SK-N-SH (cell line): ENCODE measurements at regions not wholly inside any gene's neighbourhood (a gene's known extent, or its start where the extent isn't known, plus 50 kb on each side); places are given as distances from the start of the nearest gene placed in this dataset.

Source experiments
- CTCF ChIA-PET: fragments of 300-600, 350-600 bp; formaldehyde crosslinking; extraction: SDS; loops from one replicate; lab custom pipeline; 2021; lab: Yijun Ruan, JAX
- POLR2A ChIA-PET: fragments of 350-600 bp; sonication (Branson Sonifier 250); formaldehyde crosslinking; extraction: SDS; loops from one replicate; lab custom pipeline; 2020; ENCODE audit warnings: antibody characterized with exemption, inconsistent platforms; lab: Yijun Ruan, JAX
- DNase-seq: peaks from one replicate; pipeline ENCODE4 v3.0.0; 2012
- H2AFZ ChIP-seq: fragments of 200-600 bp; sonication (generic); 2 replicates; pipeline ENCODE4 v1.8.1; 2016; ENCODE audit warnings: antibody characterized with exemption, mild to moderate bottlenecking, low read depth
- H3F3A ChIP-seq: fragments of 200-600 bp; sonication (generic); replicated peaks from 2 replicates; pipeline ENCODE3; 2016; ENCODE audit warnings: antibody characterized with exemption, mild to moderate bottlenecking; ENCODE audit not compliant: insufficient read depth
- H3K27ac ChIP-seq, 2 experiments: fragments of 200-500 bp in 1 of 2; fragments of 200-600 bp in 1 of 2; sonication (Bioruptor generic) in 1 of 2; sonication (generic), shearing (Covaris generic) in 1 of 2; 2 replicates each; pipeline versions ENCODE4 v1.5.1 to v1.6.1; 2014 to 2016; ENCODE audit warnings: low read depth in 2 of 2, inconsistent platforms in 1 of 2, low read length in 1 of 2, mild to moderate bottlenecking in 1 of 2, mixed read lengths in 1 of 2
- H3K27me3 ChIP-seq: fragments of 200-600 bp; sonication (generic), shearing (Covaris generic); 2 replicates; pipeline ENCODE4 v1.6.1; 2016; ENCODE audit warnings: mixed run types; ENCODE audit not compliant: insufficient read depth
- H3K36me3 ChIP-seq, 2 experiments: fragments of 200-500 bp in 1 of 2; fragments of 200-600 bp in 1 of 2; sonication (Bioruptor generic) in 1 of 2; sonication (generic) in 1 of 2; replicated peaks in 1 of 2; 2 replicates each; pipeline versions ENCODE3 to v1.5.1; 2014 to 2016; ENCODE audit warnings: low read length in 1 of 2, mild to moderate bottlenecking in 1 of 2; ENCODE audit not compliant: insufficient read depth in 2 of 2, control insufficient read depth in 1 of 2
- H3K4me1 ChIP-seq, 2 experiments: fragments of 200-500 bp in 1 of 2; fragments of 200-600 bp in 1 of 2; sonication (Bioruptor generic) in 1 of 2; sonication (generic), shearing (Covaris generic) in 1 of 2; 2 replicates each; pipeline versions ENCODE4 v1.5.1 to v1.6.1; 2014 to 2016; ENCODE audit warnings: low read depth in 1 of 2, low read length in 1 of 2, mixed run types in 1 of 2; ENCODE audit not compliant: insufficient read depth in 2 of 2, control insufficient read depth in 1 of 2
- H3K4me2 ChIP-seq: fragments of 200-600 bp; sonication (generic), shearing (Covaris generic); 2 replicates; pipeline ENCODE4 v1.6.1; 2017; ENCODE audit warnings: mixed run types
- H3K4me3 ChIP-seq, 2 experiments: fragments of 200-500 bp in 1 of 2; fragments of 200-600 bp in 1 of 2; sonication (Bioruptor generic) in 1 of 2; sonication (generic), shearing (Covaris generic) in 1 of 2; 2 replicates each; pipeline versions ENCODE4 v1.5.1 to v1.8.1; 2014 to 2016; ENCODE audit warnings: low read depth in 2 of 2, inconsistent platforms in 1 of 2, low read length in 1 of 2, mild to moderate bottlenecking in 1 of 2, mixed read lengths in 1 of 2, moderate library complexity in 1 of 2
- H3K79me2 ChIP-seq: fragments of 200-600 bp; sonication (generic); 2 replicates; pipeline ENCODE4 v1.8.1; 2017; ENCODE audit warnings: mild to moderate bottlenecking; ENCODE audit not compliant: insufficient read depth
- H3K9ac ChIP-seq: fragments of 200-600 bp; sonication (generic); 2 replicates; pipeline ENCODE4 v1.6.1; 2017; ENCODE audit warnings: mixed run types
- H3K9me2 ChIP-seq: fragments of 200-600 bp; sonication (generic); 2 replicates; pipeline ENCODE4 v1.6.1; 2017; ENCODE audit warnings: mixed run types
- H3K9me3 ChIP-seq: fragments of 200-600 bp; sonication (generic); 2 replicates; pipeline ENCODE4 v1.6.1; 2017; ENCODE audit warnings: mixed run types, mild to moderate bottlenecking, moderate library complexity
- H4K20me1 ChIP-seq: fragments of 200-600 bp; sonication (generic); 2 replicates; pipeline ENCODE4 v1.6.1; 2017; ENCODE audit warnings: mild to moderate bottlenecking, mixed run types; ENCODE audit not compliant: insufficient read depth
- ELF1 ChIP-seq: IDR thresholded peaks from 2 replicates; pipeline ENCODE4 v1.4.0; 2012
- EP300 ChIP-seq, 2 experiments: IDR thresholded peaks; 2 replicates each; pipeline versions ENCODE4 v1.4.0 to v1.6.1; 2012; ENCODE audit warnings: borderline replicate concordance in 1 of 2, low read depth in 1 of 2, low read length in 1 of 2
- EZH2phosphoT487 ChIP-seq: fragments of 200-600 bp; sonication (generic); IDR thresholded peaks from 2 replicates; pipeline ENCODE4 v1.6.1; 2017; ENCODE audit warnings: low read depth, mixed run types, mild to moderate bottlenecking, antibody characterized with exemption, moderate library complexity, borderline replicate concordance
- FOSL2 ChIP-seq: IDR thresholded peaks from 2 replicates; pipeline ENCODE4 v1.4.0; 2012; ENCODE audit warnings: low read depth, mild to moderate bottlenecking, moderate library complexity, borderline replicate concordance
- FOXM1 ChIP-seq: IDR thresholded peaks from 2 replicates; pipeline ENCODE4 v1.4.0; 2012; ENCODE audit warnings: low read depth, mild to moderate bottlenecking
- GABPA ChIP-seq: IDR thresholded peaks from 2 replicates; pipeline ENCODE4 v1.4.0; 2012; ENCODE audit warnings: low read depth, mild to moderate bottlenecking
- NRF1 ChIP-seq: IDR thresholded peaks from 2 replicates; pipeline ENCODE4 v1.6.1; 2012; ENCODE audit warnings: low read depth, mild to moderate bottlenecking, low read length
- PBX3 ChIP-seq: IDR thresholded peaks from 2 replicates; pipeline ENCODE4; 2012
- POLR2AphosphoS5 ChIP-seq: IDR thresholded peaks from 2 replicates; pipeline ENCODE4 v1.6.1; 2012; ENCODE audit warnings: low read depth, low read length
- RAD21 ChIP-seq: IDR thresholded peaks from 2 replicates; pipeline ENCODE4 v1.6.1; 2012; ENCODE audit warnings: mild to moderate bottlenecking, low read length
- RFX5 ChIP-seq: IDR thresholded peaks from 2 replicates; pipeline ENCODE4 v1.6.1; 2012; ENCODE audit warnings: mild to moderate bottlenecking, improper control_type of control experiment, low read length
- RXRA ChIP-seq: IDR thresholded peaks from 2 replicates; pipeline ENCODE4 v1.4.0; 2012; ENCODE audit warnings: low read depth, mild to moderate bottlenecking, borderline replicate concordance
- TCF12 ChIP-seq: IDR thresholded peaks from 2 replicates; pipeline ENCODE4 v1.4.0; 2012
- USF2 ChIP-seq: fragments of 150-350 bp; IDR thresholded peaks from 2 replicates; pipeline ENCODE4 v1.6.1; 2017; ENCODE audit warnings: antibody characterized with exemption, low read length, low read depth, borderline replicate concordance
- YY1 ChIP-seq: IDR thresholded peaks from 2 replicates; pipeline ENCODE4 v1.4.0; 2012; ENCODE audit warnings: low read depth, mild to moderate bottlenecking
- ZBTB33 ChIP-seq: IDR thresholded peaks from 2 replicates; pipeline ENCODE4 v1.4.0; 2012; ENCODE audit warnings: low read depth, borderline replicate concordance
- WGBS: methylation state at CpG from one replicate; pipeline ENCODE4 v1.1.6; 2017; ENCODE audit warnings: low lambda C conversion rate; 5-methylcytosine and 5-hydroxymethylcytosine counted together
- TF ChIP-seq, protein P1 (sequence below): fragments of 150-350 bp; IDR thresholded peaks from 2 replicates; pipeline ENCODE4 v1.6.1; 2016; ENCODE audit warnings: mild to moderate bottlenecking, low read depth, low read length
- TF ChIP-seq, protein P2 (sequence below): IDR thresholded peaks from 2 replicates; pipeline ENCODE4 v1.4.0; 2012; ENCODE audit warnings: low read depth
- TF ChIP-seq, protein P3 (sequence below): fragments of 200-600 bp; sonication (generic); IDR thresholded peaks from 2 replicates; pipeline ENCODE4 v1.6.1; 2017; ENCODE audit warnings: antibody characterized with exemption, mild to moderate bottlenecking, moderate library complexity
- TF ChIP-seq, protein P4 (sequence below): IDR thresholded peaks from 2 replicates; pipeline ENCODE4 v1.4.0; 2012; ENCODE audit warnings: low read depth, borderline replicate concordance

GRCh38 chr1:5646486-5647149 is 345.6 kb downstream of the NPHP4 start:
- DNase-seq = no peak
- TF ChIP-seq PBX3 (no peak), TCF12 (no peak), EP300 (IDR thresholded peaks at IDR 0.05; ENCODE audit: borderline replicate concordance in 1 of 2, low read depth in 1 of 2, low read length in 1 of 2) (no peak), FOXM1 (no peak), USF2 (no peak), EZH2phosphoT487 (no peak), RAD21 (no peak), YY1 (no peak), FOSL2 (no peak), GABPA (no peak), RFX5 (no peak), ZBTB33 (no peak), ELF1 (no peak), NRF1 (no peak), POLR2AphosphoS5 (no peak), RXRA (no peak)
- TF ChIP-seq, protein P1, sequence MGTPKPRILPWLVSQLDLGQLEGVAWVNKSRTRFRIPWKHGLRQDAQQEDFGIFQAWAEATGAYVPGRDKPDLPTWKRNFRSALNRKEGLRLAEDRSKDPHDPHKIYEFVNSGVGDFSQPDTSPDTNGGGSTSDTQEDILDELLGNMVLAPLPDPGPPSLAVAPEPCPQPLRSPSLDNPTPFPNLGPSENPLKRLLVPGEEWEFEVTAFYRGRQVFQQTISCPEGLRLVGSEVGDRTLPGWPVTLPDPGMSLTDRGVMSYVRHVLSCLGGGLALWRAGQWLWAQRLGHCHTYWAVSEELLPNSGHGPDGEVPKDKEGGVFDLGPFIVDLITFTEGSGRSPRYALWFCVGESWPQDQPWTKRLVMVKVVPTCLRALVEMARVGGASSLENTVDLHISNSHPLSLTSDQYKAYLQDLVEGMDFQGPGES = no peak
- TF ChIP-seq, protein P2, sequence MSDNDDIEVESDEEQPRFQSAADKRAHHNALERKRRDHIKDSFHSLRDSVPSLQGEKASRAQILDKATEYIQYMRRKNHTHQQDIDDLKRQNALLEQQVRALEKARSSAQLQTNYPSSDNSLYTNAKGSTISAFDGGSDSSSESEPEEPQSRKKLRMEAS = no peak
- TF ChIP-seq, protein P3, sequence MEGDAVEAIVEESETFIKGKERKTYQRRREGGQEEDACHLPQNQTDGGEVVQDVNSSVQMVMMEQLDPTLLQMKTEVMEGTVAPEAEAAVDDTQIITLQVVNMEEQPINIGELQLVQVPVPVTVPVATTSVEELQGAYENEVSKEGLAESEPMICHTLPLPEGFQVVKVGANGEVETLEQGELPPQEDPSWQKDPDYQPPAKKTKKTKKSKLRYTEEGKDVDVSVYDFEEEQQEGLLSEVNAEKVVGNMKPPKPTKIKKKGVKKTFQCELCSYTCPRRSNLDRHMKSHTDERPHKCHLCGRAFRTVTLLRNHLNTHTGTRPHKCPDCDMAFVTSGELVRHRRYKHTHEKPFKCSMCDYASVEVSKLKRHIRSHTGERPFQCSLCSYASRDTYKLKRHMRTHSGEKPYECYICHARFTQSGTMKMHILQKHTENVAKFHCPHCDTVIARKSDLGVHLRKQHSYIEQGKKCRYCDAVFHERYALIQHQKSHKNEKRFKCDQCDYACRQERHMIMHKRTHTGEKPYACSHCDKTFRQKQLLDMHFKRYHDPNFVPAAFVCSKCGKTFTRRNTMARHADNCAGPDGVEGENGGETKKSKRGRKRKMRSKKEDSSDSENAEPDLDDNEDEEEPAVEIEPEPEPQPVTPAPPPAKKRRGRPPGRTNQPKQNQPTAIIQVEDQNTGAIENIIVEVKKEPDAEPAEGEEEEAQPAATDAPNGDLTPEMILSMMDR = no peak
- TF ChIP-seq, protein P4, sequence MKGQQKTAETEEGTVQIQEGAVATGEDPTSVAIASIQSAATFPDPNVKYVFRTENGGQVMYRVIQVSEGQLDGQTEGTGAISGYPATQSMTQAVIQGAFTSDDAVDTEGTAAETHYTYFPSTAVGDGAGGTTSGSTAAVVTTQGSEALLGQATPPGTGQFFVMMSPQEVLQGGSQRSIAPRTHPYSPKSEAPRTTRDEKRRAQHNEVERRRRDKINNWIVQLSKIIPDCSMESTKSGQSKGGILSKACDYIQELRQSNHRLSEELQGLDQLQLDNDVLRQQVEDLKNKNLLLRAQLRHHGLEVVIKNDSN = no peak
- TF ChIP-seq, all 33 proteins: peak for 0
- Histone ChIP-seq H3K9ac (no peak overlapping the region), H3K36me3 (no peaks in the 10 kb centered on the region), H3K4me2 (no peak overlapping the region), H3F3A (no peaks in the 10 kb centered on the region), H3K79me2 (no peaks in the 10 kb centered on the region), H3K9me3 (no peaks in the 10 kb centered on the region), H3K9me2 (no peaks in the 10 kb centered on the region), H3K27ac (no peak overlapping the region), H3K27me3 (no peaks in the 10 kb centered on the region), H3K4me3 (no peak overlapping the region), H4K20me1 (no peaks in the 10 kb centered on the region), H3K4me1 (peaks cover 0 to 9% of the 10 kb centered on the region in 2 experiments; a peak in 1 of 4 replicates), H2AFZ (no peak overlapping the region)
- ChIA-PET CTCF (interaction anchor here (0.7 to 3.9 kb wide), 5 partner anchors 80 to 991 kb away, joined by 3 to 19 read pairs (median 3); no protein-coding TSS in a partner anchor), POLR2A (no interaction called here)
- whole genome bisulfite sequencing = 22% methylated on average over 7 of the region's 7 CpGs
